Muscle of back (tissue), 3 donors: ENCODE measurements at regions not wholly inside any gene's neighbourhood (a gene's known extent, or its start where the extent isn't known, plus 50 kb on each side); places are given as distances from the start of the nearest gene placed in this dataset.

Experiments used
- DNase-seq, 3 donors: peaks; one replicate each; pipeline versions ENCODE4 v3.0.0 to v3.0.0-alpha.2; 2013

DNA sequence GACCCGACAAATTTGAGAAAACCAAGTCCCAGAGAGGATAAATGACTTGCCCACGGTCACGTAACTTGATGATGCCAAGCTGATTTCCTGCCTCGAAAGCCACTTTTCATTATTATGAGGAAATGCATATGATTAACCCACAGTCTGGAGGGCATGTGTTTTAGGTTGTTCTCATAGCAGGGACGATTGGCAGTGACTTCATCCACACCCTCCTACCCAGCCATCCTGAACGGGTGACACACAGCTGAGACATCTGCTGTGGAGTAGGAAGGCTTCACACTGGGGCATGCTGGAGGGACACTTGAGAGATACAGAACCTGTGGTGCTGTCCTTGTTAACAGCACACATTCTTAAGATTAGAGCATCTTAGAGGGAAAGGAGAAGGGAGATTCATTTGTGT, 65.4 kb upstream of the WDFY2 start:
- DNase-seq, result no peak

DNA sequence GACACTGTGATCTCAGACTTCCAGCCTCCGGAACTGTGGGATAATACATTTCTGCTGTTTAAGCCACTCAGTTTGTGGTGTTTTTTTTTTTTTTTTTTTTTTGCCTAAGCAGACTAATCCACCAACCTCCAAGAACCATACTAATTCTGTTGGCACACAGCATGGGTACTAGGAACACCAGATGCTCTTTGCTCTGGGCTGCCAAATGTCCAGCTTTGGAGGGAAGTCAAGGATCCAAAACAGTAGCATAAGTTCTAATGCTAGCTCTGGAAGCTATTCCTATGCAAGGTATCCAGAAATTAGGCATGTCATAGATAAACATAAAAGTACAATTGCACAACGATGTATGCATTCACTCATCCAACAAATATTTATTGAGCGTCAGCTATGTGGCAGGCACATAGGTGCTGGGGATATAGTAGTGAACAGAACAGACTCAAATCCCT, 64.5 kb upstream of the WDFY2 start:
- DNase-seq, result peak in 1 of 3 donors; percentile 57

DNA sequence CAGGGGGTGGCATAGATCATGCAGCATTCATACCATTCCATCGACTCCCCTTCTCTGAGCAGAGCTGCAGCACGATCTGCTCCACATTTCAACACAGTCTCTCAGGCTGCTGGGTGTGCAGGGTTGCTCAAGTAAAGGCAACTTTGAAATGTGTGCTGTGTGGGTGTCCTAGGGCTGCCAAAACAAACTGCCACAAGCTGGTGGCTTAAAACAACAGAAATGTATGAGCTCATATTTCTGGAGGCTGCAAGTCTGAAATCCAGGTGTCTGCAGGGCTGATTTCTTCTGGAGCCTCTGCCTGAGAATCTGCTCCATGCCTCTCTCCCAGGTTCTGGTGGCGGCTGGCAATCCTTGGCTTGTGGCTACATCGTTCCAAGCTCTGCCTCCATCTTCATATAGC, 63.7 kb upstream of the WDFY2 start:
- no peak for DNase-seq

DNA sequence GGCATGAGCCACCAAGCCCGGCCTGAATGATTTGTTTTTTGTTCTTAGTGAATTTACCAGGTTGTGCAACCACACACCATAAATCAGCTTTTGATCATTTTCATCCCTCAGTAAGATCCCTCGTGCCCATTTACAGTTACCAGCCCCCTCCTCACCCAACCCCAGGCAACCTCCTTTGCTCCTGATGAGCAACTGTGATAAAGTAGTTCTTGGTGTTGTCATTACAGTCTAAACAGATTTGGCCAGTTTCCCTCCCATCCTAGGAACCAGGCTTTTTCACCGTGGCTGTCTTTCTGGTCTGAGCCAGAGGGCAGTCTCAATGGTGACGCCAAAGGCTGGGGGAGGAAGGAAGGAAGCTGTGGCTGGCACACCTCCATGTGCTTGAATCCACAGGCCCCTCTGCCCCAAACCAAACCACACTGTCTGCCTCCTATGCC, 61.2 kb upstream of the WDFY2 start:
- no peak for DNase-seq

DNA sequence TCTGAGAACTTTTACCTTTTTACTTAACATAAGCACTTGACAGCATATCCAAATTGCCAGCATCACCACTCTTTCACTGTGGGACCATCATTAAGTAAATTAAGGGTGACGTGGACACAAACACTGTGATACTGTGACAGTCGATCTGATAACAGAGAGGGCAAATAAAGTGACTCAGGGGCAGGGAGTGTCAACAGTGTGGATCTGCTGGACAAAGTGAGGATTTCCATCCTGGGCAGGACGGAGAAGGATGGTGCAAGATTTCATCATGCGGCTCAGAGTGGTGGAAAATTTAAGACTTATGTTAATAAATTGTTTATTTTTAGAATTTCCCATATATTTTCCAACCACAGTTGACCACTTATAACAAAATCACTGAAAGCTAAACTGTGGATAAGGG, 60.0 kb upstream of the WDFY2 start:
- DNase-seq, result no peak

DNA sequence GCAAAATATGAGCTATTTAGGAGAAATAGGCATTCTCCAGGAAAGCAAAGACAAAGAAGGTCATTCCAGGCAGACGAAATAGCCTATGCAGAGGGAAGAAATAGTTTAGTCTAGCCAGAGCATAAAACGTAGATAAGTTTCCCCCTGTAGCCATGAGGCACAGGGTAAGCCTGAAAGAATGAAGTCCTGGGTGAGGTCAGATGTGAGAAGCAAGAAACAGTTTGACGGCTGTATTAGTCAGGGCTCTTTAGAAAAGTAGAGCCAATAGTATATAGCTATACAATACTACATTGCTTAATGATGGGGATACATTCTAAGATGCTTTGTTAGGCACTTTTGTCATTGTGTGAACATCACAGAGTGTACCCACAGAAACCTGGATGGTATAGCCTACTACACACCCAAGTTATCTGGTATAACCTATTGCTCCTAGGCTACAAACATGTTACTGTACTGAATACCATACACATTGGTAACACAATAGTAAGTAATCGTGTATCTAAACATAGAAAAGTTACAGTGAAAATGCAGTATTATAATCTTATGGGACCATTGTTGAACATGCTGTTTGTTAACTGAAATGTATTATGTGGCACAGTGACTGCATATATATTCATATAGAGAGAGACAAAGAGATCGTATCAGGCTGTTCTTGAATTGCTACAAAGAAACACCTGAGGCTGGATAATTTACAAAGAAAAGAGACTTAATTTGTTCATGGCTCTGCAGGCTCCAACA, 59.3 kb upstream of the WDFY2 start:
- no peak for DNase-seq

DNA sequence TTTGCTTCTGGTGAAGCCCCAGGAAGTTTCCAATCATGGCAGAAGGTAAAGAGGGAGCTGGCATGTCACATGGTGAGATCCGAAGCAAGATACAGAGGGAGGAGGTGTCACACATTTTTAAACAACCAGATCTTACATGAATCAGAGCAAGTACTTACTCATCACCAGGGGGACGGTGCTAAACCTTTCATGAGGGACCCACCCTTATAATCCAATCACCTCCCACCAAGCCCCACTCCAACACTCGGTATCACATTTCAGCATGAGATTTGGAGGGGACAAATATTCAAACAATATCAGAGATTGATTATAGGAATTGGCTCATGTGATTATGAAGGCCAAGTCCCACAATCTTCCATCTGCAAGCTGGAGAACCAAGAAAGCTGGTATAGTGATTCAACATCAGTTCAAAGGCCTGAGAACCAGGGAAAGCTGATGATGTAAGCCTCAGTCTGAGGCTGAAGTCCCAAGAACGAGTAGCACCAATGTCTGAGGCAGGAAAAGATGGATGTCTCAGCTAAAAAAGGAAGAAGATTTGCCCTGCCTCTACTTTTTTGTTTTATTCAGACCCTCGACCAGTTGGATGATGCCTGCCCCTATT, 58.6 kb upstream of the WDFY2 start:
- DNase-seq, result no peak

DNA sequence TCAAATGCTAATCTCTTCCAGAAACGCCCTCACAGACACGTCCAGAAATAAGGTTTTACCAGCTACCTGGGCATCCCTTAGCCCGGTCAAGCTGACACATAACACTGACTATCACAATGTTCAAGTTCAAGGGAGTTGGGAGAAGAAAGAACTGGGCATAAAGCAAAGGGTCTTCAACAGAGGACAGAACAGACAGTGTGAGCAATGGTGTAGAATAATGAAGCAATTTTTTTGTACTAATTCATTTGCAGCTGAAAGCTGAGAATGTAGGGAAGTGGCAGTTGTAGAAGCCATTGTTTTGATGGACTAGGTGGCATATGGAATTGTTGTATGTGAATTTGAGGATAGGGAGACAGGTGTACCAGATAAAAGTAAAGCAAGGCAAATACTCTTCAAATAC, 58.1 kb upstream of the WDFY2 start:
- no peak for DNase-seq

DNA sequence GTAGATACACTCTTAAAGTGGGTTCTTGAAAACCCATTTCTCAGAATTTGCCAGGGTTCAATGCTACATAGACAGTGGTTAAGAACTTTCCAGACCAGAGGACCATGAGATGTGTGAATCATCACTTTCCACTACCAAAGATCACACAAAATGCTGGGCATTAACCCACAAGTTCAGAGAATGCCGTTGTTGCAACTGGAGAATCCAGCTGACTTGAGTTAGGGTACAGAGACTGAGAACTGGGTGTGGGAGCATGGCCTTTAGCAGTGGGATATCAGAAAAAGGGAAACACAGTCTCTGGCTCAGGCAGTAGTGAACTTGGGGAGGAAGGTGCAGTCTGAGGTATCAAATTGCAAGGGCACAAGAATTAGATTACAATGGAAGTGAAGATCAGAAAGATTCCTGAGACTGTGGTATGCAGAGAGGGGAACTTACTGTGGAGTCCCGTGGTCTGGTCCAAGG, 51.5 kb upstream of the WDFY2 start:
- DNase-seq, result no peak

DNA sequence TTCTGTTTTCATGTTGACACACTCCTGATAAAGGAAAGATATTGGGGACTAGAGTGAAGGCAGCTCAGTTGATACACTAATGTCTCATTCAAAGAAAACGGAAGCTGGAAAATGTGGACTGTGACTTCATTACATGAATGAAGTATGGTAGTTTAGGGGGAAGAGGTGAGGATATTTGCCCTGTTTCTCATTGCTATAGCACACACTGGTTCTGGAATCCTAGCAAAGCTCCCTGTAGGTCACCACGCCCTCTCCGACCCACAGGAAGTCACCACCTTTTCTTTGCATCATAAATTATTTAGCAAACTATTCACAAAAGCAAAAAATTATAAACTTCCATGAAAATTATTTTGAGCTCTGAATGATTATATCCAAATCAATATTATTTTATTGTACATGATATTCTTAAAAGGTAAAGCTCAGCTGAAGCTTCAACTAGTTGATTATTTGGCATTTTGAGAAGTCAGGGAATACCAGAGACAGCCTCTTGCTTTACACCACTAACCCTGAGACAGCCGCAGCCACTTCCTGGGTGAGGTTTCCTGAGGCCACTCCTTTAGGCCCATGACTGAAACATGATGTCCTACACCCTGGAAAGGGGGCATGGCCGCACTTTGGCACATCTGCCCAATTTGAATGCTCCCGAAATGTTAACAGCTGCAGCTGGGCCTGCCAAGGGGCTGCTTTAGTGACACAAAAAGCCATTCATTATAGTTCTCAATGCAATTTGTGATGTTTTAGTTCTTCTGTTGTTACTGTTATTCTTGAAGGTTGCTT, 50.0 kb upstream of the WDFY2 start:
- DNase-seq, result peak; percentile 53 to 74 (median 54)
